SK-MEL-5 (cell line): ENCODE measurements at regions not wholly inside any gene's neighbourhood (a gene's known extent, or its start where the extent isn't known, plus 50 kb on each side); places are given as distances from the start of the nearest gene placed in this dataset.

Experiments
- DNase-seq: peaks from one replicate; pipeline ENCODE4 v3.0.0-alpha.2; 2016; ENCODE audit warnings: low read depth, low spot score
- in situ Hi-C: cut with HindIII; loops from 2 replicates; pipeline ENCODE4 v1.10.0; 2016; ENCODE audit warnings: low sequenced_read_pairs, high pct_unique_total_duplicates, low pct_unique_long_range_greater_than_20kb

DNA sequence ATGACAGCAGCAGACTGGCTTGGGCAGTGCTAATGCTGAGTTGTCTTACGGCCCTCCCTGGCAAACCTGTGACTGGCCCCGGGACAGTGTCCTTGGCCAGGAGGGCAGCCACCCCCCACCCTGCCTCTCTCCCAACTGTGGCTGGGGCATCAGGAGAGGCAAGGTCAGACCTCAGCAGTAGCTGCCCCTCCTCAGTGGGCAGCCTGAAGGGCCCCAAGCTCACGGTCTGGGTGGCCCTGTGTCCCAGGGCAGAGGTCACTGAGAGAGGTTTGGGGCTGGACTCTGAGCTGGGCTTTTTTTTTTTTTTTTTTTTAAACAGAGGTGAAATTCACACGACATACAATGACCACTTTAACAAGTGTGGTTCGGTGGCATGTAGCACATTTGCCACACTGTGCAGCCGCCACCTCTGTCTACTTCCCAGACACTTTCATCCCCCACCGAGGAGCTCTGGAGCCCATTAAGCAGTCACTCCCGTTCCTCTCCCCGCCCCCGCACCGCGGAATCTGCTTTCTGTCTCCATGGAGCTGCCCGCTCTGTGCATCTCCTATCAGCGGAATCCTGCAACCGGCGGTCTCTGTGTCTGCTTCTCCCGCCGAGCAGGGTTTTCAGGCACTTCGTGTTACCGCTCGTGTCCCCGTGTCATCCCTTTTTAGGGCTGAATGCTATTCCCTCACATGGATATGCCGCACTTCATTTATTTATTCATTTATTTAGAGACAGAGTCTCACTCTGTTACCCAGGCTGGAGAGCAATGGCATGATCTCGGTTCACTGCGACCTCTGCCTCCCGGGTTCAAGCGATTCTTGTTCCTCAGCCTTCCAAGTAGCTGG, 67.9 kb upstream of the GATA5 start:
- in situ Hi-C loops = no loop called here
- DNase-seq = no peak

DNA sequence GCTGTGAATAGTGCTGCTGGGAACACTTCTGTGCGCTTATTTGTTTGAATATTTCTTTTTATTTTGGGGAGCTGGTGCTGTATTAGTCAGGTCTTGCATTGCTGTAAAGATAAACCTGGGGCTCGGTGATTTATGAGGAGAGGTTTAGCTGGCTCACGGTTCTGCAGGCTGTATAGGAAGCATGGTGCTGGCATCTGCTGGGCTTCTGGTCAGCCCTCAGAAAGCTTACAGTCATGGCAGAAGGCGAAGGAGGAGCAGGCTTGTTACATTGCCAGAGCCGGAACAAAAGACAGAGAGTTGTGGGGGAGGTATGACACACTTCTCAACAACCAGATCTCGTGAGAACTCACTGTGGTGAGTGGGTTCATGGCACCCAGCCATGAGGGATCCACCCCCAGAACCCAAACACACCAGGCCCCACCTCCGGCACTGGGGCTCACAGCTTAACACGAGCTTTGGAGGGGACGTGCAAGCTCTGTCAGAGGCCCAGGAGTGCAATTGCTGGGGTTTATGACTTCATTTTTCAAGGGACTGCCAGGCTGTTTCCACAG, 68.8 kb upstream of the GATA5 start:
- no peak for DNase-seq
- in situ Hi-C loops = no loop called here

DNA sequence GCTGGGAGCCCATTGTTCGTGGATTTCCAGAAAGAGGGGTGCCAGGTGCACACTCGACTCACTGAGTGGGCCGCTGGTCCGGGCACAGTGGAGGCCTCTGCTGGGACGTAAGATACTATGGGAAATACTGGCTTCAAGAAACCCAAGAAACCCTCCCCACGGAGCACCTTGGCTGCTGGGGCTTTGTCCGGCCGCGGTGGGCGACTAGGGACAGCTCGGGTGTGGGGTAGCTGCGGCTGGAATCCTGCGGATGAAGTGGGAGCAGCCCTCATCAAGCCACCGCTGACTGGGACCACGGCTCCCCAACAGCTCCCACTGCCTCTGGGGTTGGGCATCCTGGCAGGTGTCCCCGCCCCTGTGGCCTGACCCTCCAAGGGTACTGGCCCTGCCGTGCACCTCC, 69.5 kb upstream of the GATA5 start:
- no peak for DNase-seq
- in situ Hi-C loops = no loop called here

DNA sequence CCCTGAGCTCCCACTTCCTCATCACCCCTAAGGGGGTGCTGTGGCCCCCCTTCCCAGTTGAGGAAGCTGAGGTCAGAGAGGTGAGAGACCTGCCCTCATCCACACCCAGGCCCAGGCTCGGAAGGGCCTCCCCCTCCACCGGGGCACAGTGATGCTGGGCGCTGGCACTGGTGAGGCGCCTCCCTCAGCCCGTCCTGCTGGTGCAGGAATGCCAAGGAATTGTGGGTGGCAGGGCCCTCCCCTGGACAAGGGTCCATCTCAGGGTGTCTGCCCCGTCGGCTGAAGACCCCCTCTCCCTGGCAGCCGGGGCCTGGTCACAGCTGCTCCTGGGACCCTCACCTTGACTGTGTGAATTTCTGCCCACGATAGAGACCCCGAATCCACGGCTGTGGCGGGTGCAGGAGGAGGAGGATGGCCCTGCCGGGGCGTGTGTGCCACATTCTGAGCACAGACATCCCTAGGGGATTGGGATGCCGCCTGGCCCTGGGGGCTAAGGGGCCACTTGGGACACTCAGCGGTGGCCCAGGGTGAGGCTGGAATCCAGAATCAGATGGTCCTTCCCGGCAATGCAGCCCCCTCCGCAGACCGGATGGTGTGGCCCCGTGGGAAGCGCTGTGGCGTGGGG, 70.2 kb upstream of the GATA5 start:
- in situ Hi-C loops = no loop called here
- no peak for DNase-seq

DNA sequence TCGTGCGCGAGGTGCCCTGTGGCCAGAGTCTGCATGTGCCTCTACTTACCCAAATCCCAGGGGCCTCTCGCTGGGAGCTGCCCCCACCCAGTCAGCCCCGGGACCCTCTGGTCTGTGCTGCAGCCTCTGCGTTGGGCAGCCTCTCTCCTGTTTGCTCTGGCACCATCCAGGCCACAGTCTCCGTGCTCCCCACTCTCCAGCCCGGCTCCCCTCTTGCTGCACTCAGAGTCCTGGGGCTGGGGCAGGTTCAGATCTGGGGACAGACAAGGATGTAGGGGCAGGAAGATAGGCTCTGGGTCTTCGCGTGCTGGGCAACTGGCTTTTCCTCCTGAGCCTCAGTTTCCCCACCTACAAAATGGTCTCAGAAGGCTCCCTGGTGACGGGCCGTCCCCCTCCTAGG, 70.8 kb upstream of the GATA5 start:
- DNase-seq = no peak
- in situ Hi-C loops = no loop called here

DNA sequence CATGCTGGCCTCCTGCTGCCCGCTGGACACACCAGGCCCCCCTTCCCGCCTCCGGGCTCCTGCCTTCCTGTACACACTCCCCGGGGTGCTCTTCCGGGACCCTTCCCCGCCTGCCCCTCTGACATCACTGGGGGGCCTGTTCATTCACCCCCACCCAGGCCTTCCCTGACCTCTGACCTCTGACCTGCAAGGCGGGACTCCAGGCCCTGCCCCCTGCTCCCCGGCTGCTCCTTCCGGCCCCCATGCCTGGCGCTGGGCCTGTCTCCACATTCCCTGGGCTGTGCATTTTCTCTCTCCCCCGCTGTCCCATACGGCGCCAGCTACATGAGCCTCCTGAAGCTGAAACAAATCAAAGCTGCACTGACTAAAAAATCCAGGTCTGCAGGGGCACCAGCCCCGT, 71.6 kb upstream of the GATA5 start:
- DNase-seq = no peak
- in situ Hi-C loops = no loop called here

DNA sequence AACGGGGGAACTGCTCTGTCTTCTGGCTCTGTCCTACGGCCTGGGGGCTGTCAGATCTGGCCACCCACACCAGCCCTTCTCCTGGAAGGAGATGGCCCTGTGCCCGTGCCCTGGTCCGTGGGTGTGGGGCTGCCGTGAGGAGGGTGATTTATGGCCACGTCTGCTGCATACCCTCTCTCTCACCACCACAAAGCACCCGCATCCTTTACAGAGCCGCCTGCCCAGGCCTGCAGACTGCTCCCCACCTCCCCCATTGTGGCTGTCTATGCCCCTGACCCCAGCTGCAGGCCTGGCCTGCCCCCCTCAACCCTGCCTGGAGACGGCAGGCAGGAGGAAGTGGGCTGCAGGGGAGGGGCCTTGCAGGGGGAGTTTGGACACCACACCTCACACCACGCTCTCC, 72.7 kb upstream of the GATA5 start:
- in situ Hi-C loops = no loop called here

DNA sequence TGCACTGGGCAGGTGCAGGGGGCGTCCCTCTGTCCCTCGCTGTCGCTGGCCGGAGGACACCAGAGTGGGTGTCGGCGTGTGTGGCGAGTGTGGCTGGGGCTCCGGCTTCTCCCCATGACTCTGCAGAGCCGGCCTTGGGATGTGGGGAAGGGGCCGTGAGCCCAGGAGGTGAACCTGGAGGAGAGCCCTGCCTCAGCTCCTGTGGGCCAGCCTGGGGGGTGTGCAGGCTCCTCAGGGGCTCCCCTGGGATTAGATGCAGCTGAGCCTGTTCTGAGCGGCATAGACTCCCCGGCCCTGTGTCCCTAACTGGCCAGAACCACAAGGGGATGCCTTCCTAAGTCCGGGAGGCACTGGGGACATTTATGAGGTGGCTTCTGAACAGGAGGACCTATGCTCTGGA, 73.2 kb upstream of the GATA5 start:
- no peak for DNase-seq
- in situ Hi-C loops = no loop called here

More for the DNA sequence above, 72.7 kb upstream of the GATA5 start:
- no peak for DNase-seq

DNA sequence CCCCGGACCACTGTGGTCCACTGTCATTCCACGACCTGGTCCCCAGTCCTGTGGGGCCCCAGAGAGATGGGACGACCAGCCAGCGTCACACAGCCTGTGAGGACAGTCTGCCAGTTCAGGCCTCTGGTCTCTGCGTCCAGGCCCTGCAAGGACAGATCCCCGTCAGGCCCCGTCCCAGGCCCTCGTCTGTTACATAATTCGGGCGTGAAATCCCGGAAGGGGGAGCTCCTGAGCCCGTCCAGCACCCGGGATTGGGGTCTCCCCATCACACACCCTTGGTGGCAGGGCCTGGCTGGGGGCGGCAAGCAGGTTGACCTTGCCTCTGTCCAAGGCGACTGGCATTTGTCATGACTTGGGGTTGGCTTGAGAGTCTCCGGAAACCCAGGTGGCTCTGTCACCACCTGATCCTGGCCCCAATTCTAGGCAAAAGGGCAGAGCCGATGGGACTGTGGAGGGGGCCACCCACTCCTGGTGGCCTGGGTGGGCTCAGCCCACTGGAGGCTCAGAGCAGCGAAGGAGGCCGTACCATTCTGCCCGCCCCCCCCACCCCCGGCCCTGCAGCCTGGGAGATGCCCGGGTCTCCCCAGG, 73.8 kb upstream of the GATA5 start:
- no peak for DNase-seq
- in situ Hi-C loops = no loop called here

DNA sequence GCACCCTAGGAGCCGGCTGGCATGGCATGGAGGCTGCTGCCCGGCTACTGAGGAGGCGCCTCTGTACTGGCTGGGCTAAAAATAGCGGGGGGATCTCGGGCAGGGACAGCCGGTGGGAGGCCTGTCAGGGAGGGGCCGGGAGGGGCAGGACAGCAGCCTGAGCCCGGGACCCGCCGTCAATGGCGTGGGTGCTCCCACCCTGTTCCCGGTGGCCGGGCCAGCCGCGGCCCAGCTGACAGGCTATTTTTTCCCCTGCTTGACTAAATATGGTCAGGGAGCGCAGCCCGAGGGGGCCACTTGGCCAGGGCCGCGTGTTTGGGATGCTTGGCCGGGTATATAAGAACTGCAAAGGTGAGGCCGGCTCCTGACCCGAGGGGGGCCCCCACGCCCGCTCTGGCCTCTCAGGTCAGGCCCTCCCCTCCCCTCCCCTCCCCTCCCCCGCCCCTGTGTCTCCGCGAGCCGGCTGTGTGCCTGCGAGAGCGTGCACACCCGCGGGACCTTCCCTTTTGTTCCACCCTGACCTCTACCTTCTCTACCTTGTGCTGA, 74.4 kb upstream of the GATA5 start:
- in situ Hi-C loops = no loop called here
- DNase-seq = no peak

DNA sequence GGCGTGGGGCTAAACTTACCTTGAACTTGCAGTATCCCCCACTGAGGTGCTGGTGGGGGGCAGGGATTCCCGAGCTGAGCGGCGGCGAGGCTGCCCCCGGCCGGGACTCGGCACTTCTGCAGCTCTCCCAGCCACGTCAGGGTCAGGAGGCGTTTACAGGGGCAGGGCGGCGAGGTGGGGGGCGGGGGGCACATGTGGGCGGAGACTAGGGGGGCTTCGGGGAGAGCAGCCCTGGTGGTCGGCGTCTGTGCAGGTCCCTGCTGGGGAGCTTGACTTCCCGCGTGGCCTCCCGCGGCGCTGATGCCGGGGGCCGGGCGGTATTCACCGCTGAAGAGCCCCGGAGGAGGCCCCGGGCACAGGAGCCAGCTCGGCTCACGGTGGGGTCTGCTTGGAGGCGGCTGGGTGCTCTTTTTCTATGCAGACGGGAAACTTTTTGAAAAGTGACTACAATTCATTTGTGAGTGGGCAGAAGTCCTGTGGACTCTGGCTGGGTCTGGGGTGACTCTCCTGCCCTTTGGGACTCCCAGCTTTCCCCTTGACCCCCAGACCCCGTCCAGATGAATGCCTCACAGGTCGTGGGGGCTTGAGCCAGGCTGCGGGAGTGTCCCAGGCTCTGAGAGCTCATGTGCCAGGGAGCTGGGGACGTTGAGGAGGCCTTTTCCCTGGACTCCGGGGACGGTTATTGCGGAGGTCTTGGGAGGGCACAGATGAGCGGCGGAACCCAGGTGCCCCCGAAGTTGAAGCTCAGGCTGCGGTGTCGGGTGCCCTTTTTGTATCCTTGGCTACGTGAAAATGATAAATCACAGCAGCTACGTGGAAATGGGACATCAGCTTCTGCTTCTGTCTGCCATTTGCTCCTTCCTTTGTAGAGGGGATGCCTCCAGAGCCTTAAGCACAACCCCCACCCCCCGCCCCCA, 75.9 kb upstream of the GATA5 start:
- in situ Hi-C loops = no loop called here
- no peak for DNase-seq

DNA sequence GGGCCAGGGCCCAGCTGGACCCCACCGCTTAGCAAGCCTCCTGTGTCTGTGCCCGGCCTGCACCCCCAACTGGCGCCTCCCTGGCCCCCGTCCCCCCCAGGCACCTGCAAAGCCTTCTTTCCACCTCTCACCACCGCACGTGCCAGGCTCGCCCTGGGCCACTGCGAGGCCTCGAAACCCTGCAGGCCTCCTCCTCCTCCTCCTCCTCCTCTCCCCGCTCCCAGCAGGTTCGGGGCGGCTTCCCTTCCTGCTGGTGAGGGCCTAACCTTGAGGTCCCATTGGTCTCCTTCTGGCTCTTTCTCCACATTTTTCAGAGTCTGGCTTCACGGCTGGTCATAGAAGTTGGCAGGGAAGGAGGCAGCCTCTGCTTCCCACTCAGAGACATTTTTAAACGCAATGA, 76.8 kb upstream of the GATA5 start:
- in situ Hi-C loops = no loop called here
- no peak for DNase-seq

DNA sequence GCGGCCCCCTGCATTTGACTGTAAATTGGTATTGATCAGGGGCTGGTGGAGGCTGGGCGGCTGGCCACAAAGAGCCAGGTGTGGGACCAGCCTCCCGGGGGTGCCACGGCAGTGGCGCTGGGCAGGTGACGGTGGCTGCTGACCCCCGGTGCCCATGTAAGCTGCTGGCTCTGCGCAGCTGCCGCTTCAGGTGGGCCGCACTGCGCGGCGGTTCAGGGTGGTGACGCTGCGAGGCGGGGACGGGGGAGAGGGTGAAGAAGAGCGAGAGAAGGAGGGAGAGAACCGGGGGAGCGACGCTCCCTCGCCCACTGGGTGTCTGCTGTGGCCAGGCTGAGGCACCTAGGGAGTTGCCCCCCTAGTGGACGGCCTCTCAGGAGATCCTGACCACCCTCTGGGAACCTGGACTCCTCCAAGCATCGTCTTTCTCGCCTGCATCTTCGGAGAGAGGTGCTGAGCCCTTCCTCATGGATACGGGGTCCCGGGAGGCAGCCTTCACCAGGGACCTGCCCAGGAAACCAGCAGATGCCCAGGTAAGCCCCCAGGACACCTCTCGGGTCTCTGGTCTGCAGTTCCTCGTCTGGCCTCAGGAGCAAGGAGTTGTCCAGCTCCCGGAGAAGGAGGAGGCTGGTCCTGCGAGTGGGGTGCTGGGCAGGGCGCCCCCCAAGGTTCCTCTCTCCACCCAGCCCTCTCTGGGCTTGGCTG, 77.5 kb upstream of the GATA5 start:
- no peak for DNase-seq
- in situ Hi-C loops = no loop called here

DNA sequence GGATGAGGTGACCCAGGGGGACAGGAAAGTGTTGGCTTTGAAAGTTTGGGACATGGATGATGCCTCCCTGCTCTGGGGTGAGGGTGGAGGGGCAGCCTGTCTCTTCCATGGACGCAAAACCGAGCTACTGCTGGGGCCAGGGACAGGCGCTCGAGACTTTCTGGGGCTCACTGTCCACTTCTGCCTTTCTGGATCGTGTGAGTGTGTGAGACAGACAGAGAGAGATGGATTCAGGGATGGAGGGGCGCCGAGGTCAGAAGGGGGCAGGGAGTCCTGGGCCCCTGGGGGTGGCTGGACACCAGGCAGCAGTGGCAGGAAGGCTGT, 78.0 kb upstream of the GATA5 start:
- no peak for DNase-seq
- in situ Hi-C loops = no loop called here

DNA sequence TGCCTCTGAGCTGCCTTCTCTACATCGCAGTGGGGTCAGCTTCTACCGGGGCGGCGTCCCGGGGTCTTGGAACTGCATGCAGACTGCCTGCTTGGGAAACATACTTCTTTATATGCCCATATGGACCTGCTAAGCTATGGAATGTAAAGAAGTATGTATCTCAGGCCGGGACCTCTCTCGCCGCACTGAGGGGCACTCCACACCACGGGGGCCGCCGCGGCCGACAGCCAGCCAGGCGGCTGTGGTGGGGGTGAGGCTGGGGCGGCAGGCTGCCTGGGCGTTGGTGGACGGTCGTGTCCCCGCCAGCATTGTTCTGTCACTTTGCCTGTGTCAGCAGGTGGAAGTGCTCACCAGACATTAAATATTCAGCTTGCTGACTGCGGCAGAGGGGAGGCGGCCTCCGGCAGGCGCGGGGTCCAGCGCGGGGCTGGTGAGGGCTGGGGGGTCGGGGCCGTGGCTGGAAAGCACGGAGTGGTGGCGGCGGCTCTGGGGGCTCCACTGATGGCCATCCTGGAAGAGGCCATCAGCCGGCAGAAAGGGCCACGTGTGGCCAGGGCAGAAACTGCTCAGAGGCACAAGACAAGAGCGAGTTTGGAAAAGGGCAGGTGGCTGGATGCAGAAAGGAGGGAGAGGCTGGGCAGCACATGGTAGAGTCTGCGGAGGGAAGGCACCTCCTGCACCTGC, 78.6 kb upstream of the GATA5 start:
- in situ Hi-C loops = no loop called here
- no peak for DNase-seq

DNA sequence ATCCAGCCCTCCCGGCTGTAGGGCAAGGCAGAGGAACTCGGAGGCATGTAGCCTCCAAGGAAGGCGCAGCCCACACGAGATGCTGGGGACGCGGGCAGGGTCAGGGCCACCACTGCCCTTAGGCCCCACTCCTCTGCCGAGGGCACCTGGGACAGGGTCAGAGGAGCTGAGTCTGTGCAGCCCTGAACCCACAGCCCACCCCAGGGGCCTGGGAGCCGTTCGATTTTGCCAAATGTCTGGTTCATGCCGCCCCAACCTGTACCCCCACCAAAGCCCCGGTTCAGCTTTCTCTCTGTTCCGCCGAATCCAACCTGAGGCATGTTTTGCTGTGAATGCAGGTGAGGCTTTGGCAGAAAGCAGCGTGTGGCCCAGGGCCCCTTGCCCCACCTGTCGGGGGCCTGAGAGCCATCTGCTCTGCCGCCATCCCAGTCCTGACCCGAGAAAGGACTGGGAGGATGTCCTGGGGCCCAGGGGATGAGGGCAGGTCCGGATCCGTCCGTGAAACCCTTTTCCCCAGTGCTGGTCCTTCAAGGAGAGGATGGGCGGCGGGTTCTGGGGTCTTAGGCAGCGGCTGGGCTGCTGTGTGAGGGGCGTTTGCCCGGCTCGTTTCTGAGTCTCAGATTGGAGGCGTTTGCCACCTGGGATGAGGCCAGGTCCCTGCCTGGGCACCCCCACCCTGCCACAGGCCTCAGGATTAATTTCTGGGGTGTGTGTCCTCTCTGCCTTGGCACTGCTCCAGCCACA, 79.3 kb upstream of the GATA5 start:
- DNase-seq = no peak
- in situ Hi-C loops = no loop called here
